ENCODE measurements at regions not wholly inside any gene's neighbourhood (a gene's known extent, or its start where the extent isn't known, plus 50 kb on each side); places are given as distances from the start of the nearest gene placed in this dataset.
"Not testable (repeated sequence)": the region's sequence is repeated elsewhere in the genome, so short reads cannot be mapped to it uniquely, and the experiment has no call there.

DNA sequence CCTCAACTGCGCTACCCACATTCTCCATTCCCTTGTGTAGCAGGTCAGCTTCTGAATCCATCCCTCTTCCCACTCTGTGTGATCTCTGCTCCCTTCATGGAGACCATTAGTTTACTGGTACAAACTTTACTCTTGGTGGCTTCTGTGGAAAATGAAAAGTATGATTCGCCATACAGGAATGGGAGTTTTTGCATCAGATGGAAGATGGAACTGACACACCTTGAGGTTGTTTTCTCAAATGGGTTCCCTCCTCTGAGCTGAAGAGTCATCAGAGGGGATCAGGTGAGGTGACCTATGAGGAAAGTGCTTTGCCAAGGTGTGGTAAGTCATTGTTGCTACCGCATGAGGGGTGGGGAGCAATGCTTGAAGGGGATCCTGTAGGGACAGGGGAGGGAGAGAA is 266.8 kb downstream of the INHBA start:
- ATAC-seq, result no peak
- no peak for TF ChIP-seq PPARA (CRISPR knock-in tag; IDR thresholded peaks at IDR 0.05; ENCODE audit: borderline replicate concordance)
- no peak for TF ChIP-seq ZNF8 (CRISPR knock-in tag; IDR thresholded peaks at IDR 0.05)
- TF ChIP-seq TCF4 (CRISPR knock-in tag; IDR thresholded peaks at IDR 0.05; ENCODE audit: borderline replicate concordance), result no peak
- no peak for TF ChIP-seq ARNTL (CRISPR knock-in tag; IDR thresholded peaks at IDR 0.05; ENCODE audit: borderline replicate concordance, low read depth)
- TF ChIP-seq ZNF70 (CRISPR knock-in tag; IDR thresholded peaks at IDR 0.05), result no peak
- no peak for TF ChIP-seq CSDC2 (CRISPR knock-in tag; IDR thresholded peaks at IDR 0.05)
- TF ChIP-seq BACH2 (CRISPR knock-in tag; IDR thresholded peaks at IDR 0.05; ENCODE audit: borderline replicate concordance), result no peak
- TF ChIP-seq, protein P1, sequence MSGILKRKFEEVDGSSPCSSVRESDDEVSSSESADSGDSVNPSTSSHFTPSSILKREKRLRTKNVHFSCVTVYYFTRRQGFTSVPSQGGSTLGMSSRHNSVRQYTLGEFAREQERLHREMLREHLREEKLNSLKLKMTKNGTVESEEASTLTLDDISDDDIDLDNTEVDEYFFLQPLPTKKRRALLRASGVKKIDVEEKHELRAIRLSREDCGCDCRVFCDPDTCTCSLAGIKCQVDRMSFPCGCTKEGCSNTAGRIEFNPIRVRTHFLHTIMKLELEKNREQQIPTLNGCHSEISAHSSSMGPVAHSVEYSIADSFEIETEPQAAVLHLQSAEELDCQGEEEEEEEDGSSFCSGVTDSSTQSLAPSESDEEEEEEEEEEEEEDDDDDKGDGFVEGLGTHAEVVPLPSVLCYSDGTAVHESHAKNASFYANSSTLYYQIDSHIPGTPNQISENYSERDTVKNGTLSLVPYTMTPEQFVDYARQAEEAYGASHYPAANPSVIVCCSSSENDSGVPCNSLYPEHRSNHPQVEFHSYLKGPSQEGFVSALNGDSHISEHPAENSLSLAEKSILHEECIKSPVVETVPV (CRISPR knock-in tag; IDR thresholded peaks at IDR 0.05), result no peak

- not testable (repeated sequence) for ATAC-seq
Observed at GRCh38 chr7:41435020-41435419, 267.9 kb downstream of the INHBA start.

DNA sequence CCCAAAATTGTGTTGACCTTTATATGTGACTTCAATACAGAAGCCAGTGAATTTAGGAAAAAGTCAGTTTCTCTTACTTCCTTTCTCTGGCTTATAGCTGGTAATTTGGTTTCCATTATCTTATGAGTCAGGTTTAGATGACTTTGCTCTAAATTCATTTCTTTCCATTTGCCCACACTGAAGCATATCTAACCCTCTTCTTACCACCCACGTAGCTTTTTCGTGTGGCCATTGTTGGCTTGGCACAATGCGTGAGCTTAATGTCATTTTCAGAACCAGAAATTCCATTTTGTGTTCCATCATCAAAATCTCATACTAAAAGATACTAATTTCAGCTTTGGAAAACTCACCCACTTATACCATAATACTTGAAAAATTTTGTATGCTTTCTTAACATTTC is 271.2 kb downstream of the INHBA start:
- no peak for ATAC-seq

GRCh38 chr7:41428381-41428780 is 274.5 kb downstream of the INHBA start:
- no peak for ATAC-seq
- TF ChIP-seq GLIS3 (CRISPR knock-in tag; IDR thresholded peaks at IDR 0.05), result no peak
- TF ChIP-seq ARNTL (CRISPR knock-in tag; IDR thresholded peaks at IDR 0.05; ENCODE audit: borderline replicate concordance, low read depth), result no peak
- no peak for TF ChIP-seq TCF4 (CRISPR knock-in tag; IDR thresholded peaks at IDR 0.05; ENCODE audit: borderline replicate concordance)
- TF ChIP-seq ZNF70 (CRISPR knock-in tag; IDR thresholded peaks at IDR 0.05), result no peak
- no peak for TF ChIP-seq ZC3H10 (CRISPR knock-in tag; IDR thresholded peaks at IDR 0.05)
- TF ChIP-seq ESRRG (CRISPR knock-in tag; IDR thresholded peaks at IDR 0.05), result no peak
- no peak for TF ChIP-seq BACH2 (CRISPR knock-in tag; IDR thresholded peaks at IDR 0.05; ENCODE audit: borderline replicate concordance)
- TF ChIP-seq, protein P1 (CRISPR knock-in tag; IDR thresholded peaks at IDR 0.05), result no peak
- TF ChIP-seq ZNF565 (CRISPR knock-in tag; conservative IDR thresholded peaks at IDR 0.05; ENCODE audit: low read depth), result no peak
- TF ChIP-seq PPARA (CRISPR knock-in tag; IDR thresholded peaks at IDR 0.05; ENCODE audit: borderline replicate concordance), result no peak
- no peak for TF ChIP-seq CSDC2 (CRISPR knock-in tag; IDR thresholded peaks at IDR 0.05)
- TF ChIP-seq ZFP3 (CRISPR knock-in tag; IDR thresholded peaks at IDR 0.05), result no peak
- no peak for TF ChIP-seq OSR1 (CRISPR knock-in tag; IDR thresholded peaks at IDR 0.05)
- no peak for TF ChIP-seq ZFP30 (CRISPR knock-in tag; IDR thresholded peaks at IDR 0.05)

More for the DNA sequence above, 271.2 kb downstream of the INHBA start:
- TF ChIP-seq, protein P1 (CRISPR knock-in tag; IDR thresholded peaks at IDR 0.05), result no peak
- TF ChIP-seq ZFP30 (CRISPR knock-in tag; IDR thresholded peaks at IDR 0.05) (no peak), ESRRG (CRISPR knock-in tag; IDR thresholded peaks at IDR 0.05) (no peak), POU6F1 (CRISPR knock-in tag; IDR thresholded peaks at IDR 0.05; ENCODE audit: borderline replicate concordance, low read depth) (no peak), TSHZ2 (CRISPR knock-in tag; IDR thresholded peaks at IDR 0.05) (no peak), ZFP3 (CRISPR knock-in tag; IDR thresholded peaks at IDR 0.05) (no peak), ARNTL (CRISPR knock-in tag; IDR thresholded peaks at IDR 0.05; ENCODE audit: borderline replicate concordance, low read depth) (no peak)

Data from SK-N-SH treated with all-trans-retinoic acid at 6 μM for 48 hours (cell line).